H54 (cell line): ENCODE measurements at regions not wholly inside any gene's neighbourhood (a gene's known extent, or its start where the extent isn't known, plus 50 kb on each side); places are given as distances from the start of the nearest gene placed in this dataset.
A peak's percentile ranks its signal among the peaks of the same experiment; 100 is the strongest.

Experiments used
- DNase-seq: peaks from one replicate; pipeline ENCODE4 v3.0.0; 2011; ENCODE audit warnings: low spot score, mixed read lengths; ENCODE audit not compliant: insufficient read length
- FAIRE-seq: peaks from 3 replicates; lab custom pipeline; 2011; peaks lifted over from hg19 to GRCh38; lab: Jason Lieb, UNC
- POLR2A ChIP-seq: IDR thresholded peaks from 2 replicates; pipeline ENCODE4 v1.6.1; 2011; ENCODE audit warnings: low read depth, mild to moderate bottlenecking, low read length

- no peak for DNase-seq
- FAIRE-seq: no peak
- no peak for TF ChIP-seq POLR2A
Measured at GRCh38 chr14:100393362-100393761, 70.2 kb downstream of the SLC25A47 start.

- DNase-seq (no peak), FAIRE-seq (no peak)
- no peak for TF ChIP-seq POLR2A
Measured at GRCh38 chr14:100393906-100394732, 71.0 kb downstream of the SLC25A47 start.

GRCh38 chr14:100394886-100395672, 71.9 kb downstream of the SLC25A47 start:
- TF ChIP-seq POLR2A: no peak
- no peak for DNase-seq
- FAIRE-seq: no peak

GRCh38 chr14:100396266-100396795, 73.2 kb downstream of the SLC25A47 start:
- DNase-seq: no peak
- FAIRE-seq: no peak
- TF ChIP-seq POLR2A: no peak

- no peak for FAIRE-seq
- no peak for DNase-seq
- TF ChIP-seq POLR2A: no peak
Measured at GRCh38 chr14:100397005-100397404, 73.9 kb downstream of the SLC25A47 start.

DNA sequence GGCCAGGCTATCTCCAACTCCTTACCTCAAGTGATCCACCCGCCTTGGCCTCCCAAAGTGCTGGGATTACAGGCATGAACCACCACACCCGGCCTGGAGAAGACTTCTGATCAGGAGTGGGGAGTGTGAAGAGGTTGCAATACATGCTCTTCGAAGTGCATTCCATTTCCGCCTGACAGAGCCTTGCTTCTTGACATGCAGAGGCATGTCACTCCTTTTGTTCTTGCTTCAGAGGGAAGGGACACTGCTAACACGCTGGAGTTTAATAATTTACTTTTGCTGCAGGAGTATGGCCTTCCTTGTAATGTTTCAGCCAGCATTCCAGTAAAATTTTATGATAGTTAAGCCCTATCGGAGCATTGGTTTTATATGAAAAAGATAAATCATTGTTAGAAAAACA, 74.9 kb downstream of the SLC25A47 start:
- TF ChIP-seq POLR2A: no peak
- FAIRE-seq (no peak), DNase-seq (no peak)

- FAIRE-seq (no peak), DNase-seq (no peak)
- no peak for TF ChIP-seq POLR2A
Measured at GRCh38 chr14:100399052-100399849, 76.1 kb downstream of the SLC25A47 start.

DNA sequence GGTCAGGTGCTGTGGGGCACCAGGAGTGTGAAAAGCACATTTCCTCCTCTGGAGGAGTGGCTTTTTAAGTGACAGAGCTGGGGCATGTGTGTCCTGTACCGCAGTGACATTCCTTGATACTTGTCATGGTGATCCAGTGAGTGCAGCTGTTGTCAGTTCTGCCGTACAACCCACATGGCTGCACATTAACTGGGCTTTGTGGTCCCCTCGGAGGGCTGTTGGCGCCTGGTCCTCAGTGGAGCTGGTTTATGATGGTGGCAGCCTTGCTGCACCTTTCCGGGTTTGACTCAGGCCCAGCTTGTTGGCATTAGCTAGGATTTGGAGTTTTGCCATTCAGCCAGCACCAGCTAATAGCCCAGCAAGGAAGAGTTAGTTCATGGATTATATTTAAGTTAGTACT, 77.0 kb downstream of the SLC25A47 start:
- no peak for TF ChIP-seq POLR2A
- DNase-seq: no peak
- no peak for FAIRE-seq

- TF ChIP-seq POLR2A: no peak
- FAIRE-seq: no peak
Measured at GRCh38 chr14:100401031-100401692, 78.0 kb downstream of the SLC25A47 start.

GRCh38 chr14:100401792-100402191, 78.7 kb downstream of the SLC25A47 start:
- TF ChIP-seq POLR2A: no peak
- DNase-seq (no peak), FAIRE-seq (no peak)

More at GRCh38 chr14:100401031-100401692, 78.0 kb downstream of the SLC25A47 start:
- DNase-seq: no peak

- peak; percentile 82 for FAIRE-seq
- no peak for TF ChIP-seq POLR2A
Measured at GRCh38 chr14:100402631-100403030, 79.5 kb downstream of the SLC25A47 start.

DNA sequence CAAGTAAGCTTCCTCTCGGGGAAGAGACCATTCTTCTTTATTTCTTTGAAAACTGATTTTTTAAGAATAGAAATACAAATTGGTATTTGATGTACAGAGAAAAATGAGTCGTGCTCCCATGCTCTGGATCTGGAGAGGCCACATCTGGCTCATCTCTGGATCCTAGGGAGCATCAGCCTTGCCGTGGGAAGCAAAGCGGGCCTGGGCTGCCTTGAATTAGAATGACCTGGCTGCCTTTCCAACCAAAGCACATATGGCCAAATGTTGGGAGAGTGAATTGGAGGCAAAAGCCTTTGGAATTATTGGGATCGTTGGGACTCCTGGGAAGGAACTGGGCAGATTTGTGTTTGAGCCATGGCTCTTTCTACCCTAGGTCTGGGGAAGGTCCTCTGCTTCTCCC, 80.0 kb downstream of the SLC25A47 start:
- DNase-seq (no peak), FAIRE-seq (no peak)
- no peak for TF ChIP-seq POLR2A

More at GRCh38 chr14:100402631-100403030, 79.5 kb downstream of the SLC25A47 start:
- DNase-seq: no peak
